Caco-2 (cell line): ENCODE measurements at regions not wholly inside any gene's neighbourhood (a gene's known extent, or its start where the extent isn't known, plus 50 kb on each side); places are given as distances from the start of the nearest gene placed in this dataset.

Source experiments
- BruUV-seq: library from RNA; stranded (reverse); fragments of 400-500 nt; replicated peaks from 2 replicates; lab custom pipeline; 2021; lab: Mats Ljungman, UMichigan
- CTCF ChIA-PET: fragments of 300-600 bp; sonication (Branson Sonifier 250); formaldehyde crosslinking; loops from one replicate; lab custom pipeline; 2022; ENCODE audit warnings: antibody characterized with exemption; lab: Charles Lee
- POLR2A ChIA-PET: fragments of 300-600 bp; sonication (Branson Sonifier 250); formaldehyde crosslinking; loops from one replicate; lab custom pipeline; 2022; ENCODE audit warnings: antibody characterized with exemption; lab: Charles Lee
- DNase-seq, 2 experiments: peaks; one replicate each; pipeline versions ENCODE4 v3.0.0 to v3.0.0-alpha.2; 2020 to 2022
- H3K27me3 ChIP-seq: replicated peaks from 2 replicates; pipeline ENCODE4 v1.6.0; 2011; ENCODE audit warnings: low read length; ENCODE audit not compliant: control insufficient read depth, insufficient read depth
- H3K36me3 ChIP-seq: 2 replicates; pipeline ENCODE4 v1.5.1; 2011; ENCODE audit warnings: low read length; ENCODE audit not compliant: control insufficient read depth, insufficient read depth
- H3K4me1 ChIP-seq: fragments of 250-450 bp; sonication (Bioruptor Pico); 2 replicates; pipeline ENCODE4 v1.5.1; 2020; ENCODE audit warnings: mild to moderate bottlenecking
- H3K4me3 ChIP-seq: 2 replicates; pipeline ENCODE4 v1.5.1; 2011; ENCODE audit warnings: low read depth, mild to moderate bottlenecking, control low read depth, low read length
- H3K9me3 ChIP-seq: fragments of 250-450 bp; sonication (Bioruptor Pico); 2 replicates; pipeline ENCODE4 v1.5.1; 2020; ENCODE audit warnings: mild to moderate bottlenecking, moderate library complexity
- H3K27ac Mint-ChIP-seq: one replicate; pipeline ENCODE4 v1.8.0; 2022; ENCODE audit warnings: mixed read lengths; ENCODE audit not compliant: unreplicated experiment
- H3K27me3 Mint-ChIP-seq: one replicate; pipeline ENCODE4 v1.8.0; 2022; ENCODE audit warnings: mixed read lengths; ENCODE audit not compliant: insufficient read depth, unreplicated experiment
- H3K36me3 Mint-ChIP-seq: one replicate; pipeline ENCODE4 v1.8.0; 2022; ENCODE audit warnings: mild to moderate bottlenecking, mixed read lengths; ENCODE audit not compliant: insufficient read depth, unreplicated experiment
- H3K4me1 Mint-ChIP-seq: one replicate; pipeline ENCODE4 v1.8.0; 2022; ENCODE audit warnings: low read depth, mixed read lengths; ENCODE audit not compliant: unreplicated experiment
- H3K4me3 Mint-ChIP-seq: one replicate; pipeline ENCODE4 v1.8.0; 2022; ENCODE audit warnings: mild to moderate bottlenecking, moderate library complexity, mixed read lengths; ENCODE audit not compliant: unreplicated experiment
- H3K9me3 Mint-ChIP-seq: one replicate; pipeline ENCODE4 v1.8.0; 2022; ENCODE audit warnings: mixed read lengths; ENCODE audit not compliant: unreplicated experiment
- intact Hi-C: fragments of 100-400 bp; cut with micrococcal nuclease; formaldehyde crosslinking; loops from one replicate; pipeline ENCODE4 v1.10.0; 2022; ENCODE audit not compliant: unreplicated experiment
- TF ChIP-seq, protein P1 (sequence below), 2 experiments: fragments of 200-600 bp in 1 of 2; IDR thresholded peaks; 1 replicate in 1 of 2; 2 replicates in 1 of 2; pipeline versions ENCODE4 v1.5.1 to v1.8.0; 2011 to 2022; ENCODE audit warnings: antibody characterized with exemption in 1 of 2, control low read depth in 1 of 2, inconsistent platforms in 1 of 2, low read depth in 1 of 2, low read length in 1 of 2, mild to moderate bottlenecking in 1 of 2, moderate library complexity in 1 of 2; ENCODE audit not compliant: insufficient read depth in 1 of 2, severe bottlenecking in 1 of 2, unreplicated experiment in 1 of 2

DNA sequence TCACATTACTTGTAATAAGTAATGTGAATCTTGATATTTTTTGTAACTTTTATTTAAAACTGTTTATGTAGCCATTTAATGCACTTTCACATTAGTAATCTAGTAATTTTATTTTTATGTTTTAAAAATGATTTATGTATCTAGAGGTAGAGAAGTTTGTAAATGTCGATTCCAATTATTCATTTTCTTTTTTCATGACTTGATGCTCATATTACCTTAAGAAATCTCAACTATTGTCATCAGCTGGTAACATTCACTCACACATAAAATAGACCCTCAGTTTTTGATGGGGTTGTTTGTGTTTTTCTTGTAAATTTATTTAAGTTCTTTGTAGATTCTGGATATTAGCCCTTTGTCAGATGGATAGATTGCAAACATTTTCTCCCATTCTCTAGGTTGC is 351.7 kb upstream of the CDH7 start:
- CTCF ChIA-PET: no interaction called here
- H3K4me3 ChIP-seq: no peak overlapping the region
- Mint-ChIP-seq H3K36me3 (no peaks in the 10 kb centered on the region), H3K4me1 (no peaks in the 10 kb centered on the region), H3K4me3 (no peak overlapping the region), H3K27me3 (no peaks in the 10 kb centered on the region), H3K9me3 (no peaks in the 10 kb centered on the region), H3K27ac (no peak overlapping the region)
- BruUV-seq: no TSS peak
- no peaks in the 10 kb centered on the region for H3K4me1 ChIP-seq
- TF ChIP-seq, protein P1, sequence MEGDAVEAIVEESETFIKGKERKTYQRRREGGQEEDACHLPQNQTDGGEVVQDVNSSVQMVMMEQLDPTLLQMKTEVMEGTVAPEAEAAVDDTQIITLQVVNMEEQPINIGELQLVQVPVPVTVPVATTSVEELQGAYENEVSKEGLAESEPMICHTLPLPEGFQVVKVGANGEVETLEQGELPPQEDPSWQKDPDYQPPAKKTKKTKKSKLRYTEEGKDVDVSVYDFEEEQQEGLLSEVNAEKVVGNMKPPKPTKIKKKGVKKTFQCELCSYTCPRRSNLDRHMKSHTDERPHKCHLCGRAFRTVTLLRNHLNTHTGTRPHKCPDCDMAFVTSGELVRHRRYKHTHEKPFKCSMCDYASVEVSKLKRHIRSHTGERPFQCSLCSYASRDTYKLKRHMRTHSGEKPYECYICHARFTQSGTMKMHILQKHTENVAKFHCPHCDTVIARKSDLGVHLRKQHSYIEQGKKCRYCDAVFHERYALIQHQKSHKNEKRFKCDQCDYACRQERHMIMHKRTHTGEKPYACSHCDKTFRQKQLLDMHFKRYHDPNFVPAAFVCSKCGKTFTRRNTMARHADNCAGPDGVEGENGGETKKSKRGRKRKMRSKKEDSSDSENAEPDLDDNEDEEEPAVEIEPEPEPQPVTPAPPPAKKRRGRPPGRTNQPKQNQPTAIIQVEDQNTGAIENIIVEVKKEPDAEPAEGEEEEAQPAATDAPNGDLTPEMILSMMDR (IDR thresholded peaks at IDR 0.05; ENCODE audit: insufficient read depth in 1 of 2, low read depth in 1 of 2, low read length in 1 of 2, severe bottlenecking in 1 of 2, unreplicated experiment in 1 of 2): no peak
- POLR2A ChIA-PET: no interaction called here
- H3K9me3 ChIP-seq: no peaks in the 10 kb centered on the region
- no peaks in the 10 kb centered on the region for H3K36me3 ChIP-seq
- intact Hi-C loops: no loop called here
- no peaks in the 10 kb centered on the region for H3K27me3 ChIP-seq
- DNase-seq: no peak

GRCh38 chr18:65398347-65399075 is 352.3 kb upstream of the CDH7 start:
- no peak overlapping the region for H3K4me3 ChIP-seq
- POLR2A ChIA-PET: no interaction called here
- H3K9me3 ChIP-seq: no peaks in the 10 kb centered on the region
- H3K4me3 Mint-ChIP-seq: no peak overlapping the region
- no peaks in the 10 kb centered on the region for H3K9me3 Mint-ChIP-seq
- CTCF ChIA-PET: no interaction called here
- DNase-seq: no peak
- TF ChIP-seq, protein P1 (IDR thresholded peaks at IDR 0.05; ENCODE audit: insufficient read depth in 1 of 2, low read depth in 1 of 2, low read length in 1 of 2, severe bottlenecking in 1 of 2, unreplicated experiment in 1 of 2): no peak
- no peaks in the 10 kb centered on the region for H3K4me1 ChIP-seq
- H3K4me1 Mint-ChIP-seq: no peaks in the 10 kb centered on the region
- H3K27ac Mint-ChIP-seq: no peak overlapping the region
- intact Hi-C loops: no loop called here
- no peaks in the 10 kb centered on the region for H3K36me3 ChIP-seq
- H3K27me3 ChIP-seq: no peaks in the 10 kb centered on the region
- H3K36me3 Mint-ChIP-seq: no peaks in the 10 kb centered on the region
- no peaks in the 10 kb centered on the region for H3K27me3 Mint-ChIP-seq
- BruUV-seq: no TSS peak

DNA sequence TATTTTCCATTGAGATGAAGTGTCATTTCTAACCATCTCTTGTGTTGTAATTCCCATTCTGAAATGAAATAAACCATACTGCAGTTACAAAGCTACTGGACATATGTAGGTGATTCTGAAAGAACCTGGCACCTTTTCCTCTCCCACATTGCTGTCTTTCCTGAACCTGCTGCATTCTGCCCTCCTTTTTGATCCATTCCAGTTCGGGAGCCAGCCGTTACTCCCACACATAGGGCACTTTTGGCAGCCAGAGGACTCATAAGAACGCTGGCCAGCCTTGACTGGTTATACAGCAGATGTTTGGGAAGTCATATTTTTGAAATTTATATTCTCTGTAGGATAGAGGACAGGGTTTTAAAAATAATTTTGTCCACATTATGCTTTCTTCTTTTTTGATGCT is 369.8 kb upstream of the CDH7 start:
- DNase-seq: no peak
- TF ChIP-seq, protein P1 (IDR thresholded peaks at IDR 0.05; ENCODE audit: insufficient read depth in 1 of 2, low read depth in 1 of 2, low read length in 1 of 2, severe bottlenecking in 1 of 2, unreplicated experiment in 1 of 2): no peak
- no peak overlapping the region for H3K4me3 Mint-ChIP-seq
- no peaks in the 10 kb centered on the region for H3K27me3 ChIP-seq
- no peak overlapping the region for H3K4me3 ChIP-seq
- H3K36me3 ChIP-seq: no peaks in the 10 kb centered on the region
- no peaks in the 10 kb centered on the region for H3K4me1 Mint-ChIP-seq
- H3K27me3 Mint-ChIP-seq: no peaks in the 10 kb centered on the region
- no peaks in the 10 kb centered on the region for H3K9me3 Mint-ChIP-seq
- intact Hi-C loops: no loop called here
- ChIA-PET CTCF (no interaction called here), POLR2A (no interaction called here)
- H3K27ac Mint-ChIP-seq: no peak overlapping the region
- BruUV-seq: no TSS peak
- H3K4me1 ChIP-seq: no peaks in the 10 kb centered on the region
- H3K9me3 ChIP-seq: no peaks in the 10 kb centered on the region
- H3K36me3 Mint-ChIP-seq: no peaks in the 10 kb centered on the region
